Neutrophil (primary cell): ENCODE measurements at regions not wholly inside any gene's neighbourhood (a gene's known extent, or its start where the extent isn't known, plus 50 kb on each side); places are given as distances from the start of the nearest gene placed in this dataset.

Experiments used
- H3K27ac ChIP-seq: fragments of 200-600 bp; sonication (generic); 2 replicates; pipeline ENCODE4 v1.5.1; 2016; ENCODE audit warnings: mild to moderate bottlenecking, moderate library complexity
- H3K27me3 ChIP-seq: fragments of 200-600 bp; sonication (generic); 2 replicates; pipeline ENCODE4 v1.6.0; 2016; ENCODE audit warnings: mild to moderate bottlenecking
- H3K36me3 ChIP-seq: fragments of 200-600 bp; sonication (generic); 2 replicates; pipeline ENCODE4 v1.5.1; 2017
- H3K4me1 ChIP-seq, 2 experiments: fragments of 200-600 bp in 1 of 2; sonication (generic) in 1 of 2; 1 replicate in 1 of 2; 2 replicates in 1 of 2; pipeline versions ENCODE4 v1.5.1 to v1.6.1; 2013 to 2016; ENCODE audit warnings: low read depth in 1 of 2, low read length in 1 of 2, mild to moderate bottlenecking in 1 of 2, moderate library complexity in 1 of 2; ENCODE audit not compliant: control insufficient read depth in 1 of 2, insufficient read depth in 1 of 2
- H3K4me3 ChIP-seq, 2 experiments: fragments of 200-600 bp in 1 of 2; sonication (generic) in 1 of 2; 1 replicate in 1 of 2; 2 replicates in 1 of 2; pipeline ENCODE4 v1.5.1; 2013 to 2016; ENCODE audit warnings: low read depth in 1 of 2, low read length in 1 of 2, mild to moderate bottlenecking in 1 of 2, moderate library complexity in 1 of 2
- H3K9me3 ChIP-seq: fragments of 200-600 bp; sonication (generic); 2 replicates; pipeline ENCODE4 v1.5.1; 2016
- CTCF ChIP-seq: fragments of 200-600 bp; sonication (generic); IDR thresholded peaks from 2 replicates; pipeline ENCODE4 v1.5.1; 2016; ENCODE audit warnings: antibody characterized with exemption

GRCh38 chr11:29486301-29486700 is 530.5 kb downstream of the KCNA4 start:
- H3K27ac ChIP-seq, result no peak overlapping the region
- TF ChIP-seq CTCF, result no peak

GRCh38 chr11:29485641-29486040 is 531.2 kb downstream of the KCNA4 start:
- no peak for TF ChIP-seq CTCF
- Histone ChIP-seq H3K4me1 (no peaks in the 10 kb centered on the region), H3K27ac (no peak overlapping the region), H3K4me3 (no peak overlapping the region), H3K9me3 (no peaks in the 10 kb centered on the region), H3K27me3 (no peaks in the 10 kb centered on the region), H3K36me3 (no peaks in the 10 kb centered on the region)

More at GRCh38 chr11:29486301-29486700, 530.5 kb downstream of the KCNA4 start:
- no peaks in the 10 kb centered on the region for H3K36me3 ChIP-seq
- no peaks in the 10 kb centered on the region for H3K27me3 ChIP-seq
- no peaks in the 10 kb centered on the region for H3K4me1 ChIP-seq
- H3K9me3 ChIP-seq, result no peaks in the 10 kb centered on the region
- no peak overlapping the region for H3K4me3 ChIP-seq

- no peak overlapping the region for H3K4me3 ChIP-seq
- no peak for TF ChIP-seq CTCF
- H3K9me3 ChIP-seq, result no peaks in the 10 kb centered on the region
- no peaks in the 10 kb centered on the region for H3K4me1 ChIP-seq
- no peak overlapping the region for H3K27ac ChIP-seq
- H3K27me3 ChIP-seq, result no peaks in the 10 kb centered on the region
- H3K36me3 ChIP-seq, result no peaks in the 10 kb centered on the region
Measured at GRCh38 chr11:29484548-29484947, 532.3 kb downstream of the KCNA4 start.

- no peaks in the 10 kb centered on the region for H3K4me1 ChIP-seq
- no peaks in the 10 kb centered on the region for H3K36me3 ChIP-seq
- TF ChIP-seq CTCF, result no peak
- H3K27ac ChIP-seq, result no peak overlapping the region
- no peak overlapping the region for H3K4me3 ChIP-seq
- no peaks in the 10 kb centered on the region for H3K27me3 ChIP-seq
- no peaks in the 10 kb centered on the region for H3K9me3 ChIP-seq
Measured at GRCh38 chr11:29483831-29484230, 533.0 kb downstream of the KCNA4 start.

GRCh38 chr11:29482510-29482909 is 534.3 kb downstream of the KCNA4 start:
- no peak for TF ChIP-seq CTCF
- H3K4me3 ChIP-seq, result no peak overlapping the region
- no peaks in the 10 kb centered on the region for H3K4me1 ChIP-seq
- no peaks in the 10 kb centered on the region for H3K27me3 ChIP-seq
- H3K9me3 ChIP-seq, result no peaks in the 10 kb centered on the region
- no peaks in the 10 kb centered on the region for H3K36me3 ChIP-seq
- no peak overlapping the region for H3K27ac ChIP-seq

- no peaks in the 10 kb centered on the region for H3K27me3 ChIP-seq
- H3K36me3 ChIP-seq, result no peaks in the 10 kb centered on the region
- H3K4me1 ChIP-seq, result no peaks in the 10 kb centered on the region
- no peaks in the 10 kb centered on the region for H3K9me3 ChIP-seq
- TF ChIP-seq CTCF, result no peak
- no peak overlapping the region for H3K4me3 ChIP-seq
- H3K27ac ChIP-seq, result no peak overlapping the region
Measured at GRCh38 chr11:29481738-29482137, 535.1 kb downstream of the KCNA4 start.
